HG02870 (cell line): ENCODE measurements at regions not wholly inside any gene's neighbourhood (a gene's known extent, or its start where the extent isn't known, plus 50 kb on each side); places are given as distances from the start of the nearest gene placed in this dataset.
A peak's percentile ranks its signal among the peaks of the same experiment; 100 is the strongest.

Source experiments
- ATAC-seq: cut with Tn5 transposase; IDR thresholded peaks from one replicate; pipeline ENCODE4 v1.9.1; 2021; ENCODE audit warnings: mild to moderate bottlenecking, moderate library complexity; ENCODE audit not compliant: unreplicated experiment

- ATAC-seq: no peak
Observed at GRCh38 chr2:188903740-188904139, 70.4 kb upstream of the COL3A1 start.

DNA sequence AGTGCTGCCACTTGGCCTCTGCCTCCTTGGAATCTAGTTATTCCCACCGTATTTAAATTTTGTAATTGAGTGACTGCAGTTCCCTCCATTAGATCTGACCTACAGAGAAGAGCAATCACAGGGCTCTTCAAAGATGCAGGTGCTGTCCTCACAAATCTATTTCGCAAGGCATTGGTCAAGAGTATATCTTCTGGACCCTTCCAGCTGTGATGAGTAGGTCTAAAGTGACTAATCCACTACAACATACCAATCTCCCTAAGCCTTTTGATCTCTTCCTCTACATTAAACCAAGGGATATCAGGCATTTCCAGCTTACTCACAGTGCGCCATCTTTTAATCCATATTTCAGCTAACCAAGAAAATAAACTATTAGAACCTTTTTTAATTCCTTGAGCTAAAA lies 65.1 kb upstream of the COL3A1 start:
- no peak for ATAC-seq

GRCh38 chr2:188916736-188917135 lies 57.4 kb upstream of the COL3A1 start:
- no peak for ATAC-seq

- ATAC-seq: no peak
Observed at GRCh38 chr2:188917632-188918031, 56.5 kb upstream of the COL3A1 start.

GRCh38 chr2:188919824-188920223 lies 54.3 kb upstream of the COL3A1 start:
- ATAC-seq: peak; percentile 78

- no peak for ATAC-seq
Observed at GRCh38 chr2:188922191-188922590, 52.0 kb upstream of the COL3A1 start.
